GM18858 (cell line): ENCODE measurements at regions not wholly inside any gene's neighbourhood (a gene's known extent, or its start where the extent isn't known, plus 50 kb on each side); places are given as distances from the start of the nearest gene placed in this dataset.

ENCODE experiments used
- ATAC-seq: cut with Tn5 transposase; IDR thresholded peaks from one replicate; pipeline ENCODE4 v1.9.1; 2021; ENCODE audit not compliant: unreplicated experiment

DNA sequence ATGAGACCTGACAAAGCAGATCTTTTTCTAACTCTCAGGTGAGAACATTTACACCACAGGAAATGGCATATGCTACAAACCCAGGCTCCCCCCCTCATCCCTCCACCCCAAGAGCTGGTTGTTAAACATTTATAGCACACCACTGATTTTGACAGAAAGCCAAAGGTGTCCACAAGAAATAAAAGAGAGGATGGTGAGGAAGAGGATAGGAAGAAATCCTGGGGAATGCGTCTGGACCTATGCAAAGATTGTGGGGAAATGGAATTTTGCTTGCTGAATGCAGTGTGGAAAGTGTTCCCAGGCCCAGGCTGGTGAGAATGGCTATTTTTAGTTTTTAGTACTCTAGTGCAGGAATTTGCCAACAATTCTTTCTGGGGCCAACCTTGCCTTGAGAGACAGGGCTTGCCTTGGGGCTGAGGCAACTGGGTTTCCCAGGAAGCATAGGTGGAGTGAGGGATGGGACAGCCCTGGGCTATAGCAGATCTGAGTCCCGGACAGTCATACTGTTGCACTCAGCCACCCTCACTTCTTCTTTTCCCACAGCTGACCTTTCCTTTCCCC, 163.9 kb downstream of the ADAMTS15 start:
- no peak for ATAC-seq

DNA sequence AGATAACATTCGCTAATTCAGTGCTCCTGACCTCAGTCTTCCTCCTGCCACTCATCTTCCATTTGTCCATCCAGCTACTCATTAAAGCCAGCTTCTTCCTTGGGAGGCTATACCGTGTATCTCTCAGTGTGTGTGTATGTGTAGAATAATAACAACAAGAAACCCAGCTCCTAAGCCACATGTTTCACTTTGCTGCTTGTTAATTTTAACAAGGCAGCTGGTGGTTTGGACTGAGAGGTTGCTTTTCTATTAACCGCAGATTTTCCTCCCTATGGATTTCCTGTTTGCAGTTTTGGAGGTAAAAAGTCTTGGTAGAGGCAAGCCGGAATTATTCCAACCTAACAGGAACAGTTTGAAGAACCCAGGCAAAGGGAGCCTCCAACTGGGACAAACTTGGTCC, 165.0 kb downstream of the ADAMTS15 start:
- no peak for ATAC-seq

DNA sequence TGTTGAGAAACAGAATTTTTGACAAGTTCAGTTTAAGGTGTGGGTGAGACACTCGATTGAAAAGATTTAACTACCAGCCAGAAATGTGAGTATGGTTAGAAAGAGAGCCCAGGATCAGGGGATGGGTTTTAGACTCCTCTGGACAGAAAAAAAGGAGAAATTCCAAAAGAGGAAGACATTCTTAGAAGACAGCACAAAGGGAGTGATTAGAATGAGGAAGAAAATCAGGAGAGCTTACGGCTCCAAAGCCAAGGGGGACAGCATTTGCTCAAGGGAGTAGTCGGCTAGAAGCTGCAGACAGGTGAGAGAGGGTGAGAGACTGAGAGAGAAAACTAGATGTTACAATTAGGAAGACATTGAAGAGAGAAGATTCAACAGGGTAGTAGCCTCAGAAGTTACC, 166.1 kb downstream of the ADAMTS15 start:
- no peak for ATAC-seq

DNA sequence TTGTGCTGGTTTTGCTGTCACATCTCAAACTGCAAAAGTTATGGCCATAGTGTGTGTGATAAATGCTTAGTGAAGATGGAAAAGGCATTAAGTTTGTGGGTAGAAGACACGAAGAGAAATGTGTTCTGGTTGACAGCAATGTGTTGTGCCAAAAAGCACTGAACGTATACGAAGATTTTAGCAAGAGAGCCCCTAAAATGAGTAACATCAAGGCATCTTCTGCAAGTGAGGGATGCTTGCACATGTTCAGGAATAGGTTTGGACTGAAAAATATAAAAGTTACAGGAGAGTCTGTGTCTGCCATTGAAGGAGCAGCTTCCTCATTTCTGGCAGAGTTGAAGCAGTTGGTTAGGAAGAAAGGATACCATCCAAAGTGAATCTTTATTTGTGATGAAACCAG, 167.1 kb downstream of the ADAMTS15 start:
- no peak for ATAC-seq

DNA sequence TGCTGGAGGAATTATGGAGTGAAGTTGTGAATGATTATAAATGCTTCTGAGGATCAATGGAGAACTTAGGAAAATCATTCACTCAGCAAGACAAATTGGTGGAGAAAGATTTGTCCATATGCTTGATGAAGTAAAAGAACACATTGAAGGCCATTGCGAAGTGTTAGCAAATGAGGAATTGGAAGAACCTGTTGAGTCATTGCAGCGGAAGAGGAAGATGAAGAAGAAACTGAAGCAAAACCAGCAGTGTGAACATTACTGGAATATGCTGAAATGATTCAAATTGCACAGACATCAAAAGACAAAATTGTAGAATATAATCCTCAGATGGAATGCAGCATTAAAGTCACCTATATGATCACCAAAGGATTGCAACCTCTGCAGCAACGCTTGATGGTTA, 168.1 kb downstream of the ADAMTS15 start:
- no peak for ATAC-seq

DNA sequence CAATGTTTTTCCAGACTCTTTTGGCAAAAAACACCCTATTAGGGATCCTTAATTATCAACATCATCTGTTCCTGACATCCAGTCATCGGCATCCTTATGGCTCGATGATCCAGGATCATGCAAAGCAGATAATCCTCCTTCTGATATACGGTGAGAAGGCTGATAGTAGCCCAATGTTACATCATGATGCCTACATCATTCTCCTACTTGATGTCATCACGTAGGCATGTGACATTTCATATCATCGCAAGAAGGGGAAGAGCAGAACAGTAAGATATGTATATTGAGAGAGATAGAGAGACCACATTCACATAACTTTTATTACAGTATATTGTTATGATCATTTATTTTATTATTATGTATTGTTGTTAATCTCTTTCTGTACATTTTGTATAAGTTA, 168.6 kb downstream of the ADAMTS15 start:
- no peak for ATAC-seq

DNA sequence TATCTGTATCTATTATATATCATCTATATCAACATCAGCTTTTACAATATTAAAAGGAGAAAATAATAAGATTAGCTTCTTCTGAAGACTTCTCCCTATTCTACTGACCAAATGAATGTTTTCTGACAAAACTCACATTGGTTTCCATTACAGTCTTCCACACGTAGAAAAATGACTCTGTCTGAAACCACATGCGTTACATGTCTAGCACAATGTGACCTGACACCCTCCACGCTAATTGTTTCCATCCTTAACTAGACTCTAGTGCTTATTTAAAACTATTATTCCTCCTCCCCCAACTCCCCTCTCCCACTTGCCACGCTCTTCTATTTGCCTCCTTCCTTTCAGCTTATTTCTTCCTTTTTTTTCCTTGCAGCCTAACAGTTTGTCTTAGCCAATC, 172.1 kb downstream of the ADAMTS15 start:
- ATAC-seq: no peak

DNA sequence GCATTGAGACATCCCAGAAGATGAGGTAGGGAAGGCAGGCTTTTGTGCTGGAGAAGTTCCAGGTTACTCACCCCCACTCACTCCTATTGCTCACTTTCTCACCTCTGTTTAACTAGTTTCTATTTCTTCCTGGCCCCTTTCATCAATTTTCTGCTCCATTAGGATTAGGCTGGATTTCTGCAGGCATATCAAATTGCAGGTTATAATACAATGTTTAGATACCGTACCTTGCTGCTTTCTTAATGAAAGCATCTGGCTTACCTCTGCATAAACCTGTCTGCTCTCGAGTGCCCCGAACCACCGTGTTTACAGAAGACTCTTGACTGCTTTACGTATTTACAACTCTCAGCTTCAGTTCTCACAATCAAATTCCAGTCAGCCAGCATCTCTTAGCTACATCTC, 173.7 kb downstream of the ADAMTS15 start:
- ATAC-seq: no peak

DNA sequence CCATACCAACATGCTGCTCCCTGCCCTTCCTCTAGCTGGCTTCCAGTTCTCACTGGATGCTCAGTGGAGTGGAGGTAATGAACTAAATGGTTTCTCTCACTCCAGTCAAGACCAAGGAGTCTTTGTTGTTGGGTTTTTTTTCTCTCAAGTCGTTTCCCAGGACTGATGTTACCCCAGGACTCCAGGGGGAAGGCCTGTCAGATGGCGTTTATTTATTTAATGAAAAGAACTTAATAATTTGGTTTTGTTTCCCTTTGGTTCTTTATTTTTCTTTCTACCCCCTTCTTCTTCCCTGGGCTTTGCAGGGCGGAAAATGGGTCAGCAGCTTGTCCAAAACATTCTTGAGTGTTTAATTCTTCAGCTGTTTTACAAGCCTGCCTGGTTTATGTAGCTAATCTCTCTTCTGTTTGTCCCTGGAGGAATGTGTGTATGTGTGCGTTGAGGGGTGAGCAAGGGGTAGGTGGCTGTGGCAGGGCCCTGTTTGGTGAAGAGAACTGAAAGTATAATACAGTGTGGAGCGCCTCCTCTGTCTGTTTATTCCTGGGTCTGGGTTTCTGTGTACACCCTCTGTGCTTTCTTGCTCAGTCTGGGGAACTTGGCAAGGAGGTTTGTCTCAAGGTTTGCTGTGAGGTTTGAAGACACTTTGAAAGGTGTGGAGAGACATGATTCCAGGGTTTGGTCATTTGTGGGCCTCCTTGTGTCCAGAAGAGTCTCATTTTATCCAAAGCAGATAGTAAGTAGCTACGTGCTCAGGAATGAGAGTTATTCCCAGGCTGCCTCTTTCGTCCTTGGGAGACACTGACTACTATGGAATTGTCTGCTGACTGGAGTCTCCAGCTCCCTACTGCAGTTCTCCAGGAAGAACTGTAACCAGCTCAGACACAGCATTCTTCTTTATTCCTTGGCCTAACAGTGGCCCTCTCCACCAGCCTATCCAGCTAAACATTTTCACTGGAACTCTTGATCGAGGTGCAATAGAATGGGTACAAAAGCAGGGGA, 175.5 kb downstream of the ADAMTS15 start:
- ATAC-seq: no peak

DNA sequence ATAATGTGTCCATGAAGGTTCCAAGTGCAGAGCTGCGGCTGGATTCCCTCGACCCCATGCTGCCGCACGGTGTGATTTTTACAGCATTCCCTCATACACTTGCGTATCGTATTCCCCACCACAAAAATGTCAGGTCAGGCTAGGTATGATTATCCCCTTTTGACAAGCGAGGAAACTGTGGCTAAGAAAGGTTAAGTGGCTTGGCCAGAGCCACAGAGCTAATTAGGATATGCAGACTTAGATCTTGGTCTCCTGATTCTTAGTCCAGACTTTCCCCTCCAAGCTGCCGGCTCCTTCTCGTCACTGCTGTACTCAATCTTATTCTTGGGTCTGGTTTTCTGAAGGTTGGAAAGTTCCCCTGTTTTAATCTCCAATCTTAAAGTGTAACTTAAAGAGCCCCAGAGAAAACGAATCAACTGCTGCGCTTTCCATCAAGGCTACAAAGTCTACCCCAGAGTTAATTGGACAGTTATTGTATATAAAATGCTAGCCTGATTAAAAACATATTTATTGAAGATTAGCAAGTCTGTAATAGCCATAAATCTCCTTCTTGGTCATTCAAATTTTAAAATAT, 176.6 kb downstream of the ADAMTS15 start:
- no peak for ATAC-seq

DNA sequence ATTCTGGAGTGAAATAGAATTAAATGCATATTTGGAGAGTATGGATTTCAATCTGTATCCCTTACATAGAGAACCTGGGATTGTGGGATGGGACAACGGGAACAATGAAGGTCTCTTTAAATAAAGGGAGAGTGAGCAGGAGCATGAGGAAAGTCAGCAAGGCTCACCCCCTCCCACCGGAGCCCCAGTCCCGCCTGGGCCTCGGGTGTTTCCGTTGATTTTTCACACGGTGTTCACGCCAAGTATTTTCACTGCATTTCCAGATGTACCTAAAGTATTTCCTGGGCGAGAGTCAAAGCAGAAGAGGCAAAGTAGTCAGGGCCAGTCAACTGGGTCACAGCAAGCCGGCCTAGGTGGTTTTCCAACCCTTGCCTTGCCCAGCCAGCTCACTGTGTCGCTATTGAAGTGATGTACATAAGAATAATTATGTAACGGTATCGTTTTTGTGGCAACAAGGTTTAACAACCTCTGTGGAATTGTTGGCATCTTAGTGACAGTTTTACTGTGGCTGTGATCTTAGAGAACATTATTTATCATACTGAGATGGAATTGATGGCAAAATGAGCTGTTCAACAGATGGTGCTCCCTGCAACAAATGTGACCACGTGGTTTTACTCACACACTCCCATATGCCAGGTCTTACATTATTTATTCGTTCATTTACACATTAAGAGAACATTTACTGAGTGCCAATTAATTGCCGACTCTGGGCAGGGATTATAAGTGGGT, 177.3 kb downstream of the ADAMTS15 start:
- ATAC-seq: no peak

DNA sequence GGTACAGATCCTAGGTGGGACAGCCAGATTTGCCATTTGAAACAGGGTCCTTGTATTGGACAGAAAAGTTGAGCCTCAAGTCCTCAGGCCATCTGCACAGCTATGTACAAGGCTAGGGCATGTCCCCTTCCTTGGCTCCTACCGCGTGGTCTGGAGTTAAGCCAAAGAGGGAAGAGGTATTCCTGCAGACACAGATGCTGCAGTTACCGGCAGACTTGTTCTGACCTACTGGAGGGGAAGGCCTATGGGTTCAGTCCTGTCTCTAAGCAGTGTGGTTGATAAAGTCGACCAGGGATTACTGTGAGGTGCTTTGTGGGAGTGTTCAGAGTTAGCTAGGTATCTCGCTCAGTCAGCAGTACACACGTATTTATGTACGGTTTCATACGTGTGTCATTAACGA, 180.6 kb downstream of the ADAMTS15 start:
- no peak for ATAC-seq

DNA sequence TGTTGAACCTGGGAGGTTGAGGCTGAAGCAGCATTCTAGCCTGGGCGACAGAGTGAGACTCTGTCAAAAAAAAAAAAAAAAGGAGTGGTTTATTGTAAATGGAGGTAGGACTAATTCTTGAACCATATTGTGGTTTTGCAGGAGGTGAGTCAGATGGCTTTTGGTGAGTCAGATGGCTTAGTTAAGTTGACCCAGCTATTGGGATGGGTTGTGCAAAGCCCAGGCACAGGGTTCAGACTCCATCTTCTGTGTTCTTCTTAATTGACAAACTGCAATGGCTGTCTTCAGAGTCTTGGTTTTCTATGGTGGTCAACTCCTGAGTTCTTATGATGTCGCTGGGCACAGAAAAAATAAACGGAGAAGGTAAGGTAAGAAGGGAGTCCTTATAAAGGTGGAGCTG, 182.7 kb downstream of the ADAMTS15 start:
- ATAC-seq: no peak

DNA sequence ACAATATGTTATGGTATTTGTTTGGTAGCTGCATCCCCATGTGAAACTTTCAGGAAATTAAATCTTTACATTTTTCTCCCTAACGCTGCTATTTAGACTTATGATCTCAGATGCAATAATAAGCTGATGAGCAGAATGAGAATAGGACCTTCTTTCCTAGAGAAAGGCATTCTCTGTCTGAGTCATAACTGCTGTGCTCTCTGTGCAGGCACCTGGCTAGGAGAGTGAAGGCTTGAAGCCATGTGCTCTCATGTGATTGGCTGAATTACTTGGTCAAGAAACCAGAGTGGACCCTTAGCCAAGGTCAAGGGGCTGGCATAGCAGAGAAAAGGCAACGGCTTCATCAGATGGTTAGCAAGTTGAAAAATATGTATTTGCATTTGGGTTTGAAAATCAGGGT, 185.0 kb downstream of the ADAMTS15 start:
- no peak for ATAC-seq

DNA sequence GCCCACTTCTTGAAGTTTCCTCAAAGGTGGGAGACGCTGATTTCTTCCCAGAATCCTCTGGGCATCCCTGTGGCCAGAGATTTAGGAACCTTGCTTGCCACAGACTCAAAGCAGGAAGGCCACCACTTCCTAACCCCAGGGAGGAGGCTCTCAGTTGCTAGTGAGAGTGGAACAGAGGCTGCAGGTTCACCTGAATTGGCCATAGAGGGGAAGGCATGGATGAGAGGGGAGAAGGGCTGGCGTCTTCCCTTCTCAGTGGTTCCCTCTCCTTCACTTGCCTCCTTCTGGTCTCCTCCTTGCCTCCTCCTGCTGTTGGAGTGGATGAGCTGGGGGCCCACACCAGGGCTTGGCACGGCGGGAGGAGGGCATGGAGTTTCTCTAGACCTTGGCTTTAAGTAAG, 185.7 kb downstream of the ADAMTS15 start:
- ATAC-seq: no peak

DNA sequence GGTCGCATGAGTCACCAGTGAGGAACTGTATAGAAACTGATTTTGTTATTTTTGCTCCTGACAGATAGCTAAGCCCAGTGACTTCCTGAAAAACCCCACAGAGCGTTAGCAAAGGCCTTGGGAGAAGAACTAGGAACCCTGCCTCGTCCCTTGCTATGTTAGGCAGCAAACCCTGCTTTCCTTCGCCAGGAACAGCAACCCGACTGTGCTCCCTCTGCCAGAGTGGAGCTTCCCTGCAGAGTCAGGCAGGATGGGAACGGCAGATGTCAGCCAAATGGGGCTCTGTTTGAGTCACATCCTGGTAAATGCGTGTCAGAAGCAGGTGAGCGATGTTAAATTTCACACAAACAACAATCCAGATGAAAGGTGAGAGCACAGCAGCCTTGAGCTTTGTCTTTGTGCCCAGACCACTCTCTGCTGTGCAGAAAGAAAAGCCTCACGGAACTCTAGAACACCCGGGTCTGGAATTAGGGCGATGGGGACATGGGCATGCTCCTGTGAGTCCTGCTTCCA, 186.6 kb downstream of the ADAMTS15 start:
- ATAC-seq: no peak

DNA sequence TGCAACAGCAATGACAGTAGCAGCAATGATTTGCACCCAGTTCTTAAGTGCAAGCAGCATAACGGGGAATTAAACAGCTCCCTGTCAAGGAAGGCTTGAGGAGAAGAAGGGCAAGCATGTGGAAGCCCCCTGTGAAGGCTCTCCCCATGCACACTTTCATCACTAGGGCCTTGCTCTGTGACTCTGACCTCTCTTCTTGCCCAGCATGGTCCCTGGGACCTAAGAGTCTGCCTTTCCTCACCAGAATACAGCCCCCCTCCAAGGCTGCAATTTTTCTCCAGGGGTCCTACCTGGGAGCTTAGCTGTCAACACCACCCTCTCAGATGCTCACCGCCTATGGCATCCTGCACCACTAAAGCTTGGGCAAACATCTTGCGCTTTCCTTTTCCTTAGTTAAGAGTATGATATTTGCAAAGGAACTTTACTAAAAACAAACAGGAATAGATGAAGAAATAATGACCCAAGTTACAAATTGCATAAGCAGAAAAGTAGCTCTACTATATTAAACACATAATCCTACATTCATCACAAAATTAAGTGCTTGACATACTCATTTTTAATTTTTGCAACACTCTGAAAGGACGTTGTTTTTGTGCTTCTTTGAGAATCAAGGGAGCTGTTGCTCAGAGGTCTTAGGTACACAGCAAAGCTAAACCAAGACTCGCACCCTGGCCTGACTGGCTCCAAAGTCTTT, 187.6 kb downstream of the ADAMTS15 start:
- ATAC-seq: no peak

DNA sequence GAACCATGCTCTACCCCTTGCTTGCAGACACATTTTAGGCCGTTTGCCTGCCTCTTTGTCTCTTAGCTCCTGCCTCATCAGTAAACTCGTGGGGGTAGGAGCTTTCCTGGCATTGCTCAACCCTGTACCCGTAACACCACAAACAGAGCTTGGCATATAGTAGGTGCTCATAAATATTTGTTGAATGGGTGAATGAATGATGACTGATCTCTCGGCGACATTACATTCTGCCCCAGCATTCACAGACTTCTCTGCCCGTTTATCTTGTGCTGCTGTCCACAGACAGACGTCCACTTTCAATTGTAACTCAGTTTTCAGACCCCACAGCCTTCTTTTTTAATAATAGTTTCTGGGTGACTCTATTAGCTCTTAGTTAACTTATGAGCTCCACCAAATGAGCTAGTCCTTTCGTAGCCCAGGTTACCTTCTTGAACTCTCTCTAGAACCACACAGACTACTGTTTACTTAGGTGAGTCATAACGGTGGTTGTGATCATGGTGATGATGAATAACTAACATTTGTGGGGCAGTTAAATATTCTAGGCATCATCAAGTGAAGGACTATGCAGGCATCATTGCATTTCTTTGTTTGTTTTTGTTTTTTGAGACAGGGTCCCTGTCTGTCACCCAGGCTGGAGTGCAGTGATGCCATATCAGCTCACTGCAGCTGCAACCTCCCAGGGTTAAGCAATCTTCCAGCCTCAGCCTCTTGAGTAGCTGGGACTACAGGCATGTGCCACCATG, 188.4 kb downstream of the ADAMTS15 start:
- ATAC-seq: peak; percentile 50

DNA sequence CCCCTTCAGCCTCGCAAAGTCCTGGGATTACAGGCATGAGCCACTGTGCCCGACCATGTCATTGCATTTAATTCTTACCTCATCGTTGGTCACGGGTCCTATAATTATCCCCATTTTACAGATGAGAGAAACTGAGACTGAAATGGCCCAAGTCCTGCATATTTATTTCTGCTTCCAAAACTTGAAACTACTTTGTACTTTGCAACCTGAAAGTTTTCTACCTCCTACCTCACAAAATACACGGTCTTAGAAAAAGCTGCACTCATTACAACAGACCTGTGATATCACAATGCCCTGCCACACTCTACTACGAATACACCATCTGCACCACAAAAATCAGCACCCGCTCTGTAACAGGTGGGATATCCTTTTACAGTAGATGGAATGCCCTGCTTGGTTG, 189.1 kb downstream of the ADAMTS15 start:
- no peak for ATAC-seq

DNA sequence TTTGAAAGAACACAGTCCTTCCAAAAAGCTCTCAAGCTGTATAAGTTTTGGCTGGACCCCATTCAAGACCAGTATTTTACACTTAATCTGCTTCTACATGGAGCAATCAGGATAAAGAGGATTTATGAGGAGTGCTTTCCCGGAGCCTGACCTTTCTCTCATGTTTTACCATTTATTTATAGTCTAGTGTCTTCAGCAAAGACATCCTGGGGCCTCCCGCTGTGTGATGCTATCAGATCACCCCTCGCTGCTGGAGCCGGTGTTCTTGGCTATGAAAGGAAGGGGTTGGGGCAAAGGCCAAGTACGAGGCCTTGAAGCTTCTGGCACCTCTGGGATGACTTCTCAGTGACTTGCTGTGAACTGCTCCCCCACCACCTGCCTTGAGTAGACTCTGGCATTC, 189.6 kb downstream of the ADAMTS15 start:
- ATAC-seq: no peak
